ENCODE measurements at regions not wholly inside any gene's neighbourhood (a gene's known extent, or its start where the extent isn't known, plus 50 kb on each side); places are given as distances from the start of the nearest gene placed in this dataset.

GRCh38 chr20:7136886-7137285 lies 369.4 kb downstream of the BMP2 start:
- H3K27ac ChIP-seq (ENCODE audit: low read length in 2 of 2) = no peak overlapping the region
- ChIA-PET CTCF (no interaction called here), POLR2A (no interaction called here)
- DNase-seq (no peak), ATAC-seq (ENCODE audit: low read depth) (no peak)
- no peaks in the 10 kb centered on the region for H3K36me3 ChIP-seq (replicated peaks in 1 of 2; ENCODE audit: control extremely low read depth in 1 of 2, control insufficient read depth in 1 of 2, extremely low read depth in 1 of 2, insufficient read depth in 2 of 2, low read length in 1 of 2)
- H3K9ac ChIP-seq (ENCODE audit: low read length) = no peak overlapping the region
- H4K20me1 ChIP-seq (ENCODE audit: control insufficient read depth, insufficient read depth, low read length, poor library complexity, severe bottlenecking) = no peaks in the 10 kb centered on the region
- Mint-ChIP-seq H3K9me3 (ENCODE audit: insufficient read depth) (no peaks in the 10 kb centered on the region), H3K27me3 (no peaks in the 10 kb centered on the region), H3K4me3 (no peak overlapping the region), H3K27ac (no peak overlapping the region), H3K4me1 (no peaks in the 10 kb centered on the region)
- no peak overlapping the region for H3K4me2 ChIP-seq (replicated peaks; ENCODE audit: low read depth, low read length, poor library complexity, severe bottlenecking)
- H3K4me1 ChIP-seq (ENCODE audit: control insufficient read depth in 2 of 2, insufficient read depth in 2 of 2, low read length in 2 of 2) = no peaks in the 10 kb centered on the region
- H3K79me2 ChIP-seq (ENCODE audit: control insufficient read depth, insufficient read depth, low read length) = no peaks in the 10 kb centered on the region
- TF ChIP-seq, protein P1, sequence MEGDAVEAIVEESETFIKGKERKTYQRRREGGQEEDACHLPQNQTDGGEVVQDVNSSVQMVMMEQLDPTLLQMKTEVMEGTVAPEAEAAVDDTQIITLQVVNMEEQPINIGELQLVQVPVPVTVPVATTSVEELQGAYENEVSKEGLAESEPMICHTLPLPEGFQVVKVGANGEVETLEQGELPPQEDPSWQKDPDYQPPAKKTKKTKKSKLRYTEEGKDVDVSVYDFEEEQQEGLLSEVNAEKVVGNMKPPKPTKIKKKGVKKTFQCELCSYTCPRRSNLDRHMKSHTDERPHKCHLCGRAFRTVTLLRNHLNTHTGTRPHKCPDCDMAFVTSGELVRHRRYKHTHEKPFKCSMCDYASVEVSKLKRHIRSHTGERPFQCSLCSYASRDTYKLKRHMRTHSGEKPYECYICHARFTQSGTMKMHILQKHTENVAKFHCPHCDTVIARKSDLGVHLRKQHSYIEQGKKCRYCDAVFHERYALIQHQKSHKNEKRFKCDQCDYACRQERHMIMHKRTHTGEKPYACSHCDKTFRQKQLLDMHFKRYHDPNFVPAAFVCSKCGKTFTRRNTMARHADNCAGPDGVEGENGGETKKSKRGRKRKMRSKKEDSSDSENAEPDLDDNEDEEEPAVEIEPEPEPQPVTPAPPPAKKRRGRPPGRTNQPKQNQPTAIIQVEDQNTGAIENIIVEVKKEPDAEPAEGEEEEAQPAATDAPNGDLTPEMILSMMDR (IDR thresholded peaks at IDR 0.05) = no peak
- no peak for TF ChIP-seq EZH2 (IDR thresholded peaks at IDR 0.05; ENCODE audit: borderline replicate concordance, insufficient read depth, low read depth, low read length, poor library complexity, severe bottlenecking)
- H3K27me3 ChIP-seq (replicated peaks in 1 of 4; ENCODE audit: control extremely low read depth in 1 of 4, control insufficient read depth in 3 of 4, insufficient read depth in 4 of 4, low read length in 3 of 4) = no peaks in the 10 kb centered on the region
- no peaks in the 10 kb centered on the region for H3K9me3 ChIP-seq (ENCODE audit: control extremely low read depth in 1 of 3, control insufficient read depth in 2 of 3, insufficient read depth in 1 of 3, low read length in 2 of 3)
- H2AFZ ChIP-seq (ENCODE audit: insufficient read depth, low read depth, low read length, poor library complexity, severe bottlenecking) = no peak overlapping the region
- WGBS (ENCODE audit: insufficient coverage) = no CpG with 5 or more reads among the region's 1 CpG
- H3K4me3 ChIP-seq (ENCODE audit: control extremely low read depth in 1 of 5, extremely low read depth in 1 of 5, insufficient read depth in 1 of 5, low read depth in 2 of 5, low read length in 4 of 5) = no peak overlapping the region
- intact Hi-C loops (cut with micrococcal nuclease) = no loop called here

- POLR2A ChIA-PET = no interaction called here
- TF ChIP-seq, protein P1 (IDR thresholded peaks at IDR 0.05) = no peak
- TF ChIP-seq EZH2 (IDR thresholded peaks at IDR 0.05; ENCODE audit: borderline replicate concordance, insufficient read depth, low read depth, low read length, poor library complexity, severe bottlenecking) = no peak
- no peaks in the 10 kb centered on the region for H3K27me3 ChIP-seq (replicated peaks in 1 of 4; ENCODE audit: control extremely low read depth in 1 of 4, control insufficient read depth in 3 of 4, insufficient read depth in 4 of 4, low read length in 3 of 4)
- DNase-seq = no peak
- H3K9ac ChIP-seq (ENCODE audit: low read length) = no peak overlapping the region
- H3K4me1 ChIP-seq (ENCODE audit: control insufficient read depth in 2 of 2, insufficient read depth in 2 of 2, low read length in 2 of 2) = no peaks in the 10 kb centered on the region
- no peak for ATAC-seq (ENCODE audit: low read depth)
- H3K4me2 ChIP-seq (replicated peaks; ENCODE audit: low read depth, low read length, poor library complexity, severe bottlenecking) = no peak overlapping the region
- H3K4me1 Mint-ChIP-seq = no peaks in the 10 kb centered on the region
- H2AFZ ChIP-seq (ENCODE audit: insufficient read depth, low read depth, low read length, poor library complexity, severe bottlenecking) = no peak overlapping the region
- H3K9me3 ChIP-seq (ENCODE audit: control extremely low read depth in 1 of 3, control insufficient read depth in 2 of 3, insufficient read depth in 1 of 3, low read length in 2 of 3) = no peaks in the 10 kb centered on the region
- CTCF ChIA-PET = no interaction called here
- H3K27ac ChIP-seq (ENCODE audit: low read length in 2 of 2) = no peak overlapping the region
- H3K27ac Mint-ChIP-seq = no peak overlapping the region
- H3K4me3 Mint-ChIP-seq = no peak overlapping the region
- no peaks in the 10 kb centered on the region for H3K9me3 Mint-ChIP-seq (ENCODE audit: insufficient read depth)
- no peaks in the 10 kb centered on the region for H3K27me3 Mint-ChIP-seq
- H4K20me1 ChIP-seq (ENCODE audit: control insufficient read depth, insufficient read depth, low read length, poor library complexity, severe bottlenecking) = no peaks in the 10 kb centered on the region
- no peaks in the 10 kb centered on the region for H3K36me3 ChIP-seq (replicated peaks in 1 of 2; ENCODE audit: control extremely low read depth in 1 of 2, control insufficient read depth in 1 of 2, extremely low read depth in 1 of 2, insufficient read depth in 2 of 2, low read length in 1 of 2)
- WGBS (ENCODE audit: insufficient coverage) = 58% methylated on average over 2 of the region's 4 CpGs
- intact Hi-C loops (cut with micrococcal nuclease) = no loop called here
- no peak overlapping the region for H3K4me3 ChIP-seq (ENCODE audit: control extremely low read depth in 1 of 5, extremely low read depth in 1 of 5, insufficient read depth in 1 of 5, low read depth in 2 of 5, low read length in 4 of 5)
- no peaks in the 10 kb centered on the region for H3K79me2 ChIP-seq (ENCODE audit: control insufficient read depth, insufficient read depth, low read length)
Measured at GRCh38 chr20:7137395-7138151, 370.1 kb downstream of the BMP2 start.

Data from B cell (primary cell).